ENCODE measurements at regions not wholly inside any gene's neighbourhood (a gene's known extent, or its start where the extent isn't known, plus 50 kb on each side); places are given as distances from the start of the nearest gene placed in this dataset.

GRCh38 chr4:27894951-27895350 lies 1034.3 kb downstream of the STIM2 start:
- TF ChIP-seq CTCF (IDR thresholded peaks at IDR 0.05): no peak
- no peak for TF ChIP-seq POLR2A (IDR thresholded peaks at IDR 0.05)
